ENCODE measurements at regions not wholly inside any gene's neighbourhood (a gene's known extent, or its start where the extent isn't known, plus 50 kb on each side); places are given as distances from the start of the nearest gene placed in this dataset.
A peak's percentile ranks its signal among the peaks of the same experiment; 100 is the strongest.

- no peak overlapping the region for H3K4me3 ChIP-seq
- no peak for ATAC-seq (replicated peaks in 6 of 8)
- 21 to 100% (median 47%) methylated on average over 1 to 2 of the region's 2 CpGs; no CpG with 5 or more reads in 3 of the 10 experiments for WGBS, 10 experiments
- peaks cover 5 to 9% of the 10 kb centered on the region in 2 donors for H3K4me1 ChIP-seq (replicated peaks in 1 of 2)
- in situ Hi-C loops (cut with MboI; ENCODE audit: low pct_unique_long_range_greater_than_20kb in 2 of 9, low sequenced_read_pairs in 9 of 9, unreplicated experiment in 9 of 9): no loop called here
- H3K27ac ChIP-seq: no peak overlapping the region
Observed at GRCh38 chr7:25647872-25648271, 419.6 kb upstream of the NPVF start.

GRCh38 chr7:25652366-25652765 is 424.1 kb upstream of the NPVF start:
- Histone ChIP-seq H3K27ac (no peak overlapping the region), H3K4me3 (no peak overlapping the region), H3K4me1 (replicated peaks in 1 of 2) (peaks cover 3 to 15% of the 10 kb centered on the region in 2 donors)
- WGBS, 10 experiments: 0 to 80% (median 33%) methylated on average over 1 of the region's 1 CpG; no CpG with 5 or more reads in 6 of the 10 experiments
- in situ Hi-C loops (cut with MboI; ENCODE audit: low pct_unique_long_range_greater_than_20kb in 2 of 9, low sequenced_read_pairs in 9 of 9, unreplicated experiment in 9 of 9): no loop called here
- ATAC-seq (replicated peaks in 6 of 8): no peak

GRCh38 chr7:25653384-25653783 is 425.1 kb upstream of the NPVF start:
- in situ Hi-C loops (cut with MboI; ENCODE audit: low pct_unique_long_range_greater_than_20kb in 2 of 9, low sequenced_read_pairs in 9 of 9, unreplicated experiment in 9 of 9): no loop called here
- Histone ChIP-seq H3K4me3 (no peak overlapping the region), H3K4me1 (replicated peaks in 1 of 2) (peaks cover 3 to 12% of the 10 kb centered on the region in 2 donors), H3K27ac (no peak overlapping the region)
- WGBS, 10 experiments: 0 to 86% (median 77%) methylated on average over 1 to 2 of the region's 2 CpGs; no CpG with 5 or more reads in 1 of the 10 experiments
- no peak for ATAC-seq (replicated peaks in 6 of 8)

- ATAC-seq (replicated peaks in 6 of 8): no peak
- Histone ChIP-seq H3K4me1 (replicated peaks in 1 of 2) (peaks cover 11 to 32% of the 10 kb centered on the region in 2 donors), H3K4me3 (no peak overlapping the region), H3K27ac (no peak overlapping the region)
- in situ Hi-C loops (cut with MboI; ENCODE audit: low pct_unique_long_range_greater_than_20kb in 2 of 9, low sequenced_read_pairs in 9 of 9, unreplicated experiment in 9 of 9): no loop called here
- 0 to 100% (median 45%) methylated on average over 1 of the region's 1 CpG; no CpG with 5 or more reads in 4 of the 10 experiments for WGBS, 10 experiments
Observed at GRCh38 chr7:25656071-25656470, 427.8 kb upstream of the NPVF start.

GRCh38 chr7:25656581-25657026 is 428.3 kb upstream of the NPVF start:
- H3K27ac ChIP-seq: no peak overlapping the region
- in situ Hi-C loops (cut with MboI; ENCODE audit: low pct_unique_long_range_greater_than_20kb in 2 of 9, low sequenced_read_pairs in 9 of 9, unreplicated experiment in 9 of 9): no loop called here
- ATAC-seq (replicated peaks in 6 of 8): peak in 7 of 8 experiments; percentile 21 to 62 (median 45)
- 0 to 100% (median 50%) methylated on average over 1 to 3 of the region's 3 CpGs; no CpG with 5 or more reads in 1 of the 10 experiments for WGBS, 10 experiments
- no peak overlapping the region for H3K4me3 ChIP-seq
- peaks cover 11 to 32% of the 10 kb centered on the region in 2 donors for H3K4me1 ChIP-seq (replicated peaks in 1 of 2)

- H3K4me1 ChIP-seq (replicated peaks in 1 of 2): peaks cover 11 to 32% of the 10 kb centered on the region in 2 donors
- no peak overlapping the region for H3K27ac ChIP-seq
- in situ Hi-C loops (cut with MboI; ENCODE audit: low pct_unique_long_range_greater_than_20kb in 2 of 9, low sequenced_read_pairs in 9 of 9, unreplicated experiment in 9 of 9): no loop called here
- ATAC-seq (replicated peaks in 6 of 8): no peak
- H3K4me3 ChIP-seq: no peak overlapping the region
Observed at GRCh38 chr7:25658375-25658774, 430.1 kb upstream of the NPVF start.

GRCh38 chr7:25659841-25660240 is 431.6 kb upstream of the NPVF start:
- peak in 5 of 8 experiments; percentile 62 to 89 (median 77) for ATAC-seq (replicated peaks in 6 of 8)
- in situ Hi-C loops (cut with MboI; ENCODE audit: low pct_unique_long_range_greater_than_20kb in 2 of 9, low sequenced_read_pairs in 9 of 9, unreplicated experiment in 9 of 9): no loop called here

GRCh38 chr7:25662841-25663800 is 434.8 kb upstream of the NPVF start:
- ATAC-seq (replicated peaks in 6 of 8): peak in 1 of 8 experiments; percentile 60
- H3K4me1 ChIP-seq (replicated peaks in 1 of 2): peaks cover 9 to 21% of the 10 kb centered on the region in 2 donors
- in situ Hi-C loops (cut with MboI; ENCODE audit: low pct_unique_long_range_greater_than_20kb in 2 of 9, low sequenced_read_pairs in 9 of 9, unreplicated experiment in 9 of 9): no loop called here
- WGBS, 10 experiments: 13 to 95% (median 75%) methylated on average over 2 to 8 of the region's 10 CpGs
- no peak overlapping the region for H3K27ac ChIP-seq
- H3K4me3 ChIP-seq: no peak overlapping the region

More at GRCh38 chr7:25659841-25660240, 431.6 kb upstream of the NPVF start:
- Histone ChIP-seq H3K4me1 (replicated peaks in 1 of 2) (peaks cover 9 to 27% of the 10 kb centered on the region in 2 donors), H3K4me3 (no peak overlapping the region), H3K27ac (no peak overlapping the region)
- 23 to 80% (median 44%) methylated on average over 2 to 6 of the region's 6 CpGs; no CpG with 5 or more reads in 2 of the 10 experiments for WGBS, 10 experiments

- in situ Hi-C loops (cut with MboI; ENCODE audit: low pct_unique_long_range_greater_than_20kb in 2 of 9, low sequenced_read_pairs in 9 of 9, unreplicated experiment in 9 of 9): no loop called here
- 0 to 100% (median 88%) methylated on average over 1 to 4 of the region's 4 CpGs; no CpG with 5 or more reads in 1 of the 10 experiments for WGBS, 10 experiments
- Histone ChIP-seq H3K4me3 (no peak overlapping the region), H3K4me1 (replicated peaks in 1 of 2) (peaks cover 9 to 16% of the 10 kb centered on the region in 2 donors), H3K27ac (no peak overlapping the region)
- no peak for ATAC-seq (replicated peaks in 6 of 8)
Observed at GRCh38 chr7:25663877-25664276, 435.6 kb upstream of the NPVF start.

- WGBS, 10 experiments: 0 to 93% (median 47%) methylated on average over 1 to 2 of the region's 2 CpGs; no CpG with 5 or more reads in 1 of the 10 experiments
- in situ Hi-C loops (cut with MboI; ENCODE audit: low pct_unique_long_range_greater_than_20kb in 2 of 9, low sequenced_read_pairs in 9 of 9, unreplicated experiment in 9 of 9): no loop called here
- Histone ChIP-seq H3K27ac (no peak overlapping the region), H3K4me1 (replicated peaks in 1 of 2) (peaks cover 7 to 14% of the 10 kb centered on the region in 2 donors), H3K4me3 (no peak overlapping the region)
- no peak for ATAC-seq (replicated peaks in 6 of 8)
Observed at GRCh38 chr7:25664593-25664992, 436.3 kb upstream of the NPVF start.

GRCh38 chr7:25665374-25665773 is 437.1 kb upstream of the NPVF start:
- Histone ChIP-seq H3K27ac (no peak overlapping the region), H3K4me1 (replicated peaks in 1 of 2) (peaks cover 6 to 12% of the 10 kb centered on the region in 2 donors), H3K4me3 (no peak overlapping the region)
- in situ Hi-C loops (cut with MboI; ENCODE audit: low pct_unique_long_range_greater_than_20kb in 2 of 9, low sequenced_read_pairs in 9 of 9, unreplicated experiment in 9 of 9): no loop called here
- ATAC-seq (replicated peaks in 6 of 8): no peak
- 5 to 100% (median 83%) methylated on average over 1 to 4 of the region's 4 CpGs for WGBS, 10 experiments

GRCh38 chr7:25665903-25666670 is 437.8 kb upstream of the NPVF start:
- Histone ChIP-seq H3K27ac (no peak overlapping the region), H3K4me1 (replicated peaks in 1 of 2) (peaks cover 12 to 18% of the 10 kb centered on the region in 2 donors), H3K4me3 (no peak overlapping the region)
- ATAC-seq (replicated peaks in 6 of 8): no peak
- WGBS, 10 experiments: 17 to 89% (median 78%) methylated on average over 2 to 3 of the region's 3 CpGs; no CpG with 5 or more reads in 1 of the 10 experiments
- in situ Hi-C loops (cut with MboI; ENCODE audit: low pct_unique_long_range_greater_than_20kb in 2 of 9, low sequenced_read_pairs in 9 of 9, unreplicated experiment in 9 of 9): no loop called here

- no peak overlapping the region for H3K27ac ChIP-seq
- in situ Hi-C loops (cut with MboI; ENCODE audit: low pct_unique_long_range_greater_than_20kb in 2 of 9, low sequenced_read_pairs in 9 of 9, unreplicated experiment in 9 of 9): no loop called here
- 20 to 100% (median 70%) methylated on average over 1 to 2 of the region's 2 CpGs; no CpG with 5 or more reads in 3 of the 10 experiments for WGBS, 10 experiments
- no peak overlapping the region for H3K4me3 ChIP-seq
- no peak for ATAC-seq (replicated peaks in 6 of 8)
- peaks cover 17 to 21% of the 10 kb centered on the region in 2 donors for H3K4me1 ChIP-seq (replicated peaks in 1 of 2)
Observed at GRCh38 chr7:25666671-25667060, 438.4 kb upstream of the NPVF start.
